H54 (cell line): ENCODE measurements at regions not wholly inside any gene's neighbourhood (a gene's known extent, or its start where the extent isn't known, plus 50 kb on each side); places are given as distances from the start of the nearest gene placed in this dataset.
A peak's percentile ranks its signal among the peaks of the same experiment; 100 is the strongest.

ENCODE experiments used
- DNase-seq: peaks from one replicate; pipeline ENCODE4 v3.0.0; 2011; ENCODE audit warnings: low spot score, mixed read lengths; ENCODE audit not compliant: insufficient read length
- FAIRE-seq: peaks from 3 replicates; lab custom pipeline; 2011; peaks lifted over from hg19 to GRCh38; lab: Jason Lieb, UNC
- POLR2A ChIP-seq: IDR thresholded peaks from 2 replicates; pipeline ENCODE4 v1.6.1; 2011; ENCODE audit warnings: low read depth, mild to moderate bottlenecking, low read length

GRCh38 chr13:107422421-107422820, 792.9 kb downstream of the LIG4 start:
- TF ChIP-seq POLR2A = no peak
- DNase-seq (no peak), FAIRE-seq (no peak)

DNA sequence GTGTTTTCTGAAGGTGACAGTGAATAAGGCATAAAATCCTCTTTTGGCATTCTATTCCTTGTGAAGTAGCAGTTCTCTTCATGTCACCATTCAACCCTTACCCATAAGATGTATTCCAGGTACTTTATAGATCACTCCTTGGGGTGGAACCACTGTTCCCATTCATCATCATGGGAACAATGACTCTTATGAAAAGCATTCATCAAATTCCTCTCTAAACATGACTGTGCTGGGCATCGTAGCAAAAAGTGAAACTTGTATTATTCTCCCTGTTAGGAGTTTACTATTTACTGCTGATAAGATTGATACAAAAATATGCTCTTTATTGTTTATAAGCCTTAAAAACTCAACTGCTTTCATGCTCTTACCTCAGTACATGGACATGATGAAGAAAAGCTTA, 793.4 kb downstream of the LIG4 start:
- no peak for FAIRE-seq
- DNase-seq = peak; percentile 8
- no peak for TF ChIP-seq POLR2A

- DNase-seq (no peak), FAIRE-seq (peak; percentile 100)
- no peak for TF ChIP-seq POLR2A
These were observed 794.3 kb downstream of the LIG4 start for GRCh38 chr13:107421028-107421427.

GRCh38 chr13:107413005-107413404, 802.3 kb downstream of the LIG4 start:
- no peak for DNase-seq
- no peak for TF ChIP-seq POLR2A

GRCh38 chr13:107407074-107407473, 808.3 kb downstream of the LIG4 start:
- no peak for TF ChIP-seq POLR2A
- DNase-seq (no peak), FAIRE-seq (peak; percentile 65)

More at GRCh38 chr13:107413005-107413404, 802.3 kb downstream of the LIG4 start:
- peak; percentile 27 for FAIRE-seq

GRCh38 chr13:107395927-107396662, 819.2 kb downstream of the LIG4 start:
- no peak for TF ChIP-seq POLR2A
- no peak for DNase-seq
- FAIRE-seq = no peak

DNA sequence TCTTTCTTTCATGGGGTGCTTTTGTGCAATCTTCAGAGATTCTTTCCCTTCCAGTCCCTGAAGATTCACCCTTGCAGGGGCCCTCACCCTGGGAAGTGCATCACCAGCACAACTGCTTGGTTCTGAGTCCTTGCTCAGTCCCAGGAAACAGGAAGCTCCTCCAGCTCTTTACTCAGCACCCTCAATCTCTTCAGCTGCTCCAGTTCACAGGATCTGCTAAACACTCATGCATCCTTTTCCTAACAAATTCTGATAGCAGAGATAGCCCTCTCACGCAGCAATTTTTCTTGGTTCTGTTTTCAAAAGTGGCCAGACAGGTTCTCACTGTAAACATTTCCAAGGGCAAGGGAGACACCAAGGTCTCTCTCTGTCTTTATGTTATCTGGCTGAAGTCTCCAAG, 823.1 kb downstream of the LIG4 start:
- no peak for TF ChIP-seq POLR2A
- no peak for DNase-seq
- FAIRE-seq = no peak

- DNase-seq (no peak), FAIRE-seq (peak; percentile 75)
- TF ChIP-seq POLR2A = no peak
These were observed 819.6 kb upstream of the ARGLU1 start for GRCh38 chr13:107387525-107387924.

DNA sequence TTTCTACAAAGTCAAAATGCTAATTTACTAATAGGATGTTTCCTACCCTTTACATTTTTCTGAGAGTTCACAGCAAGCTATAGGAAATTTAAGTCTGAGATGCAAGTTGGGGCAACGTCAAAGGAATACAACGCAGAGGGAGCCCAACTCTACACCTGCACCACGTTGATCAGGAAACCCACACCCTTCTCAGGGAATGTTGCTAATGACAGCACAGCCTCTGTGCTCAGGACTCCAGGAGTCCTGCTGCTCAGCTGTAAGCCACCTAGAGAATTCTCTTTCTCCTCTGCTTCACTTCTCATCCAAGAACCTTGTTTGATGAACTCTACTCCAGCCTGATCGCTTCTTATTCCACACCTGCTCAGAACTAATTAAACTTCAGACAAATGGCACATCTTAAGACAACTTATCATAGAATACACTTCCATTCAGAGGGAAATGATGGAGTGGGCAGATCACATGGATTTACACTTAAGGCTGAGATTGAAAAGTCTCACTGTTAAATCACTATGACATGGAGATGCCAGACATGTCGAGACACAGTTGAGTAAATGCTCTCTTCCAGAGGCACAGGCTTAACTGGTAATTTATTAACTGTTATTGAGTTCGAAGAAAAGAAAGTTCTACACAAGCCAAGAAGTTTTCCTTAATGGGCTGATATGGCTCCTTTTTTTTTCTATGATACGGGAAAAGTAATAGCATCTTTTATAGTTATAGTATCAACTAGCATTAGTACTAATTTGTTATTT, 811.6 kb upstream of the ARGLU1 start:
- no peak for DNase-seq
- no peak for TF ChIP-seq POLR2A
- FAIRE-seq = peak; percentile 83

GRCh38 chr13:107376341-107377125, 808.6 kb upstream of the ARGLU1 start:
- no peak for TF ChIP-seq POLR2A
- DNase-seq = no peak
- FAIRE-seq = peak; percentile 86

GRCh38 chr13:107375701-107376340, 807.9 kb upstream of the ARGLU1 start:
- FAIRE-seq = no peak
- no peak for TF ChIP-seq POLR2A
- no peak for DNase-seq

GRCh38 chr13:107374038-107374437, 806.1 kb upstream of the ARGLU1 start:
- no peak for FAIRE-seq
- no peak for TF ChIP-seq POLR2A

GRCh38 chr13:107373551-107373950, 805.6 kb upstream of the ARGLU1 start:
- DNase-seq = peak; percentile 49
- FAIRE-seq = peak; percentile 100
- TF ChIP-seq POLR2A = no peak

More at GRCh38 chr13:107374038-107374437, 806.1 kb upstream of the ARGLU1 start:
- peak; percentile 10 for DNase-seq
